H1 (cell line): ENCODE measurements at regions not wholly inside any gene's neighbourhood (a gene's known extent, or its start where the extent isn't known, plus 50 kb on each side); places are given as distances from the start of the nearest gene placed in this dataset.

Source experiments
- CTCF ChIA-PET: fragments of 300-600 bp; sonication (Branson Sonifier 250); formaldehyde crosslinking; loops from one replicate; lab custom pipeline; 2021; ENCODE audit not compliant: partially characterized antibody; lab: Charles Lee
- POLR2A ChIA-PET: fragments of 300-600 bp; sonication (Branson Sonifier 250); formaldehyde crosslinking; loops from one replicate; lab custom pipeline; 2021; ENCODE audit warnings: inconsistent platforms; ENCODE audit not compliant: partially characterized antibody; lab: Charles Lee
- DNase-seq, 2 experiments: peaks; one replicate each; pipeline versions ENCODE4 v3.0.0 to v3.0.0-alpha.2; 2010 to 2022; ENCODE audit warnings: low spot score in 2 of 2, low read depth in 1 of 2, mixed read lengths in 1 of 2
- FAIRE-seq: peaks from 2 replicates; lab custom pipeline; 2011; peaks lifted over from hg19 to GRCh38; lab: Jason Lieb, UNC
- H2AFZ ChIP-seq: 2 replicates; pipeline ENCODE4 v1.8.1; 2012; ENCODE audit warnings: low read length, inconsistent platforms
- H2AK5ac ChIP-seq: 2 replicates; pipeline ENCODE4 v1.6.1; 2013; ENCODE audit warnings: low read depth, low read length
- H2BK120ac ChIP-seq: replicated peaks from 2 replicates; pipeline ENCODE3; 2013; ENCODE audit warnings: low read depth, low read length, inconsistent platforms
- H2BK12ac ChIP-seq: 2 replicates; pipeline ENCODE4 v1.6.1; 2013; ENCODE audit warnings: low read depth, low read length
- H2BK15ac ChIP-seq: 2 replicates; pipeline ENCODE4 v1.6.1; 2013; ENCODE audit warnings: low read length
- H2BK20ac ChIP-seq: 2 replicates; pipeline ENCODE4 v1.6.1; 2013; ENCODE audit warnings: low read length
- H2BK5ac ChIP-seq: 2 replicates; pipeline ENCODE4 v1.6.1; 2013; ENCODE audit warnings: low read depth, low read length
- H3K14ac ChIP-seq: 2 replicates; pipeline ENCODE4 v1.6.1; 2013; ENCODE audit warnings: inconsistent platforms; ENCODE audit not compliant: insufficient read length
- H3K18ac ChIP-seq: 2 replicates; pipeline ENCODE4 v1.6.1; 2013; ENCODE audit warnings: low read length; ENCODE audit errors: extremely low read depth
- H3K23ac ChIP-seq: 2 replicates; pipeline ENCODE4 v1.6.1; 2013; ENCODE audit warnings: inconsistent platforms; ENCODE audit not compliant: insufficient read length
- H3K23me2 ChIP-seq: 2 replicates; pipeline ENCODE4 v1.6.1; 2013; ENCODE audit warnings: low read depth, low read length
- H3K27ac ChIP-seq: 2 replicates; pipeline ENCODE4 v1.6.1; 2011; ENCODE audit warnings: low read depth, low read length, inconsistent platforms
- H3K27me3 ChIP-seq, 4 experiments: replicated peaks in 1 of 4; 1 replicate in 1 of 4; 2 replicates in 3 of 4; pipeline versions ENCODE4 v1.6.1 to v1.8.1; 2011 to 2013; ENCODE audit warnings: low read length in 3 of 4, mild to moderate bottlenecking in 3 of 4, inconsistent platforms in 2 of 4, mixed read lengths in 2 of 4, moderate library complexity in 1 of 4; ENCODE audit not compliant: control insufficient read depth in 3 of 4, insufficient read depth in 3 of 4; ENCODE audit errors: extremely low read depth in 1 of 4
- H3K36me3 ChIP-seq, 4 experiments: 2 replicates each; pipeline versions ENCODE4 v1.6.1 to v1.8.1; 2011 to 2013; ENCODE audit warnings: mild to moderate bottlenecking in 4 of 4, low read length in 3 of 4, moderate library complexity in 2 of 4, control low read depth in 1 of 4, inconsistent platforms in 1 of 4; ENCODE audit not compliant: insufficient read depth in 4 of 4, control insufficient read depth in 2 of 4
- H3K4ac ChIP-seq: replicated peaks from 2 replicates; pipeline ENCODE3; 2013; ENCODE audit warnings: low read length, low read depth, mixed read lengths, inconsistent platforms; ENCODE audit not compliant: insufficient read length
- H3K4me1 ChIP-seq, 4 experiments: replicated peaks in 1 of 4; 1 replicate in 1 of 4; 2 replicates in 3 of 4; pipeline versions ENCODE4 v1.6.1 to v1.8.1; 2011 to 2013; ENCODE audit warnings: low read length in 3 of 4, inconsistent platforms in 2 of 4, mixed read lengths in 1 of 4; ENCODE audit not compliant: insufficient read depth in 4 of 4, control insufficient read depth in 3 of 4
- H3K4me2 ChIP-seq, 2 experiments: 2 replicates each; pipeline versions ENCODE4 v1.6.1 to v1.8.1; 2011 to 2013; ENCODE audit warnings: low read depth in 2 of 2, low read length in 2 of 2, control low read depth in 1 of 2, inconsistent platforms in 1 of 2, mild to moderate bottlenecking in 1 of 2; ENCODE audit not compliant: insufficient read depth in 1 of 2
- H3K4me3 ChIP-seq, 4 experiments: fragments of 200-600, 300-600 bp in 1 of 4; sonication (generic), shearing (Covaris generic), sonication (Bioruptor Twin) in 1 of 4; 2 replicates each; pipeline versions ENCODE4 v1.5.1 to v1.8.1; 2011 to 2016; ENCODE audit warnings: low read length in 4 of 4, low read depth in 3 of 4, control low read depth in 2 of 4, inconsistent platforms in 2 of 4, mild to moderate bottlenecking in 2 of 4, mixed read lengths in 1 of 4, moderate library complexity in 1 of 4; ENCODE audit not compliant: insufficient read depth in 2 of 4; ENCODE audit errors: extremely low read depth in 1 of 4
- H3K56ac ChIP-seq: replicated peaks from 2 replicates; pipeline ENCODE3; 2013; ENCODE audit warnings: low read depth, mild to moderate bottlenecking, mixed read lengths, low read length, inconsistent platforms; ENCODE audit not compliant: insufficient read length
- H3K79me1 ChIP-seq: 2 replicates; pipeline ENCODE4 v1.6.1; 2013; ENCODE audit warnings: low read depth, low read length, control low read depth
- H3K79me2 ChIP-seq, 2 experiments: 2 replicates each; pipeline versions ENCODE4 v1.6.1 to v1.8.1; 2012 to 2013; ENCODE audit warnings: low read length in 2 of 2, mild to moderate bottlenecking in 2 of 2, inconsistent platforms in 1 of 2; ENCODE audit not compliant: insufficient read depth in 2 of 2, control insufficient read depth in 1 of 2
- H3K9ac ChIP-seq, 4 experiments: replicated peaks in 1 of 4; 1 replicate in 1 of 4; 2 replicates in 3 of 4; pipeline versions ENCODE4 v1.6.1 to v1.8.1; 2011 to 2013; ENCODE audit warnings: low read depth in 3 of 4, low read length in 3 of 4, control low read depth in 2 of 4, mild to moderate bottlenecking in 2 of 4, moderate library complexity in 2 of 4, inconsistent platforms in 1 of 4; ENCODE audit errors: extremely low read depth in 1 of 4
- H3K9me3 ChIP-seq, 2 experiments: 2 replicates each; pipeline versions ENCODE4 v1.6.1 to v1.8.1; 2012 to 2013; ENCODE audit warnings: mild to moderate bottlenecking in 2 of 2, moderate library complexity in 2 of 2, control low read depth in 1 of 2, inconsistent platforms in 1 of 2, low read depth in 1 of 2, low read length in 1 of 2, mixed read lengths in 1 of 2; ENCODE audit not compliant: insufficient read depth in 2 of 2
- H4K20me1 ChIP-seq, 2 experiments: replicated peaks in 1 of 2; 2 replicates each; pipeline versions ENCODE3 to v1.8.1; 2011 to 2013; ENCODE audit warnings: inconsistent platforms in 2 of 2, low read length in 2 of 2, mild to moderate bottlenecking in 1 of 2; ENCODE audit not compliant: insufficient read depth in 2 of 2, control insufficient read depth in 1 of 2
- H4K5ac ChIP-seq: 2 replicates; pipeline ENCODE4 v1.6.1; 2013; ENCODE audit warnings: low read length, low read depth, mixed read lengths, inconsistent platforms; ENCODE audit not compliant: insufficient read length
- H4K8ac ChIP-seq: 2 replicates; pipeline ENCODE4 v1.8.0; 2013; ENCODE audit warnings: mild to moderate bottlenecking, moderate library complexity, low read length, inconsistent platforms; ENCODE audit not compliant: insufficient read depth; ENCODE audit errors: extremely low read depth
- H4K91ac ChIP-seq: replicated peaks from 2 replicates; pipeline ENCODE3; 2013; ENCODE audit warnings: low read length, mixed read lengths, inconsistent platforms; ENCODE audit not compliant: insufficient read length
- BRCA1 ChIP-seq: IDR thresholded peaks from 2 replicates; pipeline ENCODE4 v1.6.1; 2012; ENCODE audit warnings: low read depth, low read length, improper control_type of control experiment
- CEBPB ChIP-seq: IDR thresholded peaks from 2 replicates; pipeline ENCODE4 v1.6.1; 2012; ENCODE audit warnings: low read depth, low read length
- CHD2 ChIP-seq: IDR thresholded peaks from 2 replicates; pipeline ENCODE4 v1.6.1; 2012; ENCODE audit warnings: low read length, improper control_type of control experiment
- CTBP2 ChIP-seq: IDR thresholded peaks from 2 replicates; pipeline ENCODE4 v1.7.0; 2011; ENCODE audit warnings: borderline replicate concordance, mild to moderate bottlenecking, moderate library complexity, mixed read lengths, low read length; ENCODE audit not compliant: insufficient read depth, insufficient read length
- FOSL1 ChIP-seq: IDR thresholded peaks from 2 replicates; pipeline ENCODE4 v1.6.1; 2011; ENCODE audit warnings: mild to moderate bottlenecking, low read depth, low read length, moderate library complexity; ENCODE audit not compliant: insufficient read depth
- KDM1A ChIP-seq: fragments of 200-600, 300-600 bp; sonication (generic); IDR thresholded peaks from 2 replicates; pipeline ENCODE4 v1.7.1; 2016; ENCODE audit warnings: mild to moderate bottlenecking, low read length, borderline replicate concordance
- RXRA ChIP-seq: IDR thresholded peaks from 2 replicates; pipeline ENCODE4 v1.6.1; 2011; ENCODE audit warnings: low read depth, mild to moderate bottlenecking, low read length, moderate library complexity; ENCODE audit not compliant: insufficient read depth
- SIRT6 ChIP-seq: IDR thresholded peaks from one replicate; pipeline ENCODE4 v1.7.1; 2012; ENCODE audit warnings: low read length, inconsistent platforms
- SIX5 ChIP-seq: IDR thresholded peaks from 2 replicates; pipeline ENCODE4 v1.6.1; 2011; ENCODE audit warnings: mild to moderate bottlenecking, low read depth, low read length
- SUZ12 ChIP-seq: fragments of 200-600 bp; sonication (generic); IDR thresholded peaks from 2 replicates; pipeline ENCODE4 v1.6.1; 2012; ENCODE audit warnings: mild to moderate bottlenecking, inconsistent platforms, low read length, moderate library complexity, mixed read lengths
- WGBS, 2 experiments: shearing (Covaris generic) in 1 of 2; methylation state at CpG; one replicate each; pipeline versions ENCODE4 v1.1.6 to v1.1.7; 2013 to 2015; ENCODE audit warnings: low lambda C conversion rate in 2 of 2, mixed read lengths in 2 of 2, inconsistent platforms in 1 of 2, low coverage in 1 of 2, missing lambda C conversion rate in 1 of 2; ENCODE audit not compliant: insufficient replicate concordance in 2 of 2, insufficient coverage in 1 of 2, insufficient read length in 1 of 2; ENCODE audit errors: extremely low coverage in 1 of 2, missing lambda C conversion rate in 1 of 2; 5-methylcytosine and 5-hydroxymethylcytosine counted together
- TF ChIP-seq, protein P1 (sequence below), 3 experiments: IDR thresholded peaks; 1 replicate in 2 of 3; 2 replicates in 1 of 3; pipeline versions ENCODE4 v1.5.1 to v1.6.1; 2011; ENCODE audit warnings: low read length in 3 of 3, mild to moderate bottlenecking in 3 of 3, inconsistent platforms in 2 of 3, low read depth in 1 of 3, moderate library complexity in 1 of 3; ENCODE audit not compliant: insufficient read depth in 1 of 3; ENCODE audit errors: control extremely low read depth in 1 of 3
- TF ChIP-seq, protein P2 (sequence below): IDR thresholded peaks from 2 replicates; pipeline ENCODE4 v1.6.1; 2012; ENCODE audit warnings: inconsistent platforms

DNA sequence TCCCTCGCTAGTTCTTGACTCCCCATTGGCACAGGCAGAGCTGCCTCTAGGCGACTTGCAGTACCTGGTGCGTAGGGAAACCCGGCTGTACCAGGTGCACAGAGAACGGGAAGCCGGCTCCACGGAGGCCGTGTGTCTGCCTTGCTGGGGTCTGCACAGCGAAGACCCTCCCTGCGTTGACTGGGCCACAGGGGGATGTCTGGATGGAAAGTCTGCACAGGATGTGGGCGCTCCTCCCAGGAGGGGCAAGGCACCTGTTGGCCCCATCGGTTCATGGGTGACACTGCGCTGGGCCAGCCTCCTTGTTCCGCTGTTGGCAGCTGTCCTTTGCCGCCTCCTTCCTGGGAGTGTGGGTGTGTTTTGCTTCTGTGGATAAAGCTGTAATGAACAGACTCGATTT lies 138.3 kb downstream of the TEX29 start:
- whole genome bisulfite sequencing, 2 experiments = 91% methylated on average over 16 of the region's 16 CpGs; no CpG with 5 or more reads in 1 of the 2 experiments
- Histone ChIP-seq H3K9ac (no peak overlapping the region), H2BK12ac (no peak overlapping the region), H2AK5ac (no peak overlapping the region), H2BK15ac (no peak overlapping the region), H3K27me3 (no peaks in the 10 kb centered on the region), H3K23ac (no peak overlapping the region), H3K4me3 (no peak overlapping the region), H4K8ac (peak overlapping the region; percentile 31; the same call in 1 of the 2 replicates), H3K4me2 (no peak overlapping the region), H3K4ac (no peak overlapping the region), H3K4me1 (peaks cover 0 to 2% (median under 1%) of the 10 kb centered on the region in 4 experiments; a peak in 2 of 7 replicates), H3K79me2 (no peaks in the 10 kb centered on the region), H2AFZ (no peak overlapping the region), H2BK5ac (no peak overlapping the region), H4K5ac (no peak overlapping the region), H3K18ac (no peak overlapping the region), H3K79me1 (no peaks in the 10 kb centered on the region), H3K36me3 (no peaks in the 10 kb centered on the region), H2BK120ac (no peak overlapping the region), H2BK20ac (no peak overlapping the region), H3K9me3 (peaks cover 0 to 9% of the 10 kb centered on the region in 2 experiments; a peak in 3 of 4 replicates), H3K56ac (no peak overlapping the region), H4K20me1 (no peaks in the 10 kb centered on the region), H4K91ac (no peak overlapping the region), H3K23me2 (no peaks in the 10 kb centered on the region), H3K27ac (no peak overlapping the region), H3K14ac (no peak overlapping the region)
- ChIA-PET POLR2A (no interaction called here), CTCF (interaction anchor here (0.6 to 1.1 kb wide), 4 partner anchors 16 to 719 kb away, joined by 3 to 5 read pairs (median 4); no protein-coding TSS in a partner anchor)
- FAIRE-seq = no peak
- no peak for DNase-seq
- no peak for TF ChIP-seq CEBPB
- TF ChIP-seq FOSL1 = no peak
- no peak for TF ChIP-seq CHD2
- TF ChIP-seq SUZ12 = no peak
- TF ChIP-seq, protein P1, sequence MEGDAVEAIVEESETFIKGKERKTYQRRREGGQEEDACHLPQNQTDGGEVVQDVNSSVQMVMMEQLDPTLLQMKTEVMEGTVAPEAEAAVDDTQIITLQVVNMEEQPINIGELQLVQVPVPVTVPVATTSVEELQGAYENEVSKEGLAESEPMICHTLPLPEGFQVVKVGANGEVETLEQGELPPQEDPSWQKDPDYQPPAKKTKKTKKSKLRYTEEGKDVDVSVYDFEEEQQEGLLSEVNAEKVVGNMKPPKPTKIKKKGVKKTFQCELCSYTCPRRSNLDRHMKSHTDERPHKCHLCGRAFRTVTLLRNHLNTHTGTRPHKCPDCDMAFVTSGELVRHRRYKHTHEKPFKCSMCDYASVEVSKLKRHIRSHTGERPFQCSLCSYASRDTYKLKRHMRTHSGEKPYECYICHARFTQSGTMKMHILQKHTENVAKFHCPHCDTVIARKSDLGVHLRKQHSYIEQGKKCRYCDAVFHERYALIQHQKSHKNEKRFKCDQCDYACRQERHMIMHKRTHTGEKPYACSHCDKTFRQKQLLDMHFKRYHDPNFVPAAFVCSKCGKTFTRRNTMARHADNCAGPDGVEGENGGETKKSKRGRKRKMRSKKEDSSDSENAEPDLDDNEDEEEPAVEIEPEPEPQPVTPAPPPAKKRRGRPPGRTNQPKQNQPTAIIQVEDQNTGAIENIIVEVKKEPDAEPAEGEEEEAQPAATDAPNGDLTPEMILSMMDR (IDR thresholded peaks at IDR 0.05; ENCODE audit: control extremely low read depth in 1 of 3, insufficient read depth in 1 of 3, low read depth in 1 of 3, low read length in 3 of 3) = no peak
- no peak for TF ChIP-seq CTBP2
- no peak for TF ChIP-seq RXRA
- TF ChIP-seq KDM1A = no peak
- TF ChIP-seq, protein P2, sequence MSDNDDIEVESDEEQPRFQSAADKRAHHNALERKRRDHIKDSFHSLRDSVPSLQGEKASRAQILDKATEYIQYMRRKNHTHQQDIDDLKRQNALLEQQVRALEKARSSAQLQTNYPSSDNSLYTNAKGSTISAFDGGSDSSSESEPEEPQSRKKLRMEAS = no peak
- no peak for TF ChIP-seq SIX5
- no peak for TF ChIP-seq SIRT6
- TF ChIP-seq BRCA1 = no peak
